Left ventricle myocardium inferior (tissue), 1 donor: ENCODE measurements at regions not wholly inside any gene's neighbourhood (a gene's known extent, or its start where the extent isn't known, plus 50 kb on each side); places are given as distances from the start of the nearest gene placed in this dataset.

Experiments
- DNase-seq: peaks from one replicate; pipeline ENCODE4 v3.0.0-alpha.2; 2020
- H3K27ac ChIP-seq: fragments of 200-600 bp; replicated peaks from 2 replicates; pipeline ENCODE4 v1.8.0; 2021
- H3K27me3 ChIP-seq: fragments of 200-600 bp; 2 replicates; pipeline ENCODE4 v1.8.0; 2021; ENCODE audit warnings: low read depth
- H3K36me3 ChIP-seq: fragments of 200-600 bp; 2 replicates; pipeline ENCODE4 v1.8.0; 2021
- H3K4me1 ChIP-seq: fragments of 200-600 bp; 2 replicates; pipeline ENCODE4 v1.8.0; 2021
- H3K4me3 ChIP-seq: fragments of 200-600 bp; 2 replicates; pipeline ENCODE4 v1.8.0; 2021; ENCODE audit warnings: mild to moderate bottlenecking, moderate library complexity
- H3K9me3 ChIP-seq: fragments of 200-600 bp; replicated peaks from 2 replicates; pipeline ENCODE4 v1.8.0; 2021
- CTCF ChIP-seq: fragments of 200-600 bp; IDR thresholded peaks from 2 replicates; pipeline ENCODE4 v1.8.0; 2021; ENCODE audit warnings: antibody characterized with exemption, mild to moderate bottlenecking, borderline replicate concordance
- intact Hi-C: fragments of 100-400 bp; cut with micrococcal nuclease; formaldehyde crosslinking; loops from one replicate; pipeline ENCODE4 v1.11.0; 2022
- donor health status: DM: no; HTN: yes; CAD: no; lungs with severe emphysema.

GRCh38 chrX:42465821-42466220, 312.1 kb downstream of the PPP1R2C start:
- DNase-seq: no peak
- Histone ChIP-seq H3K4me3 (no peak overlapping the region), H3K4me1 (no peaks in the 10 kb centered on the region), H3K27me3 (no peaks in the 10 kb centered on the region), H3K9me3 (no peaks in the 10 kb centered on the region), H3K27ac (no peak overlapping the region), H3K36me3 (no peaks in the 10 kb centered on the region)
- intact Hi-C loops: no loop called here
- no peak for TF ChIP-seq CTCF

GRCh38 chrX:42463706-42464490, 314.1 kb downstream of the PPP1R2C start:
- H3K36me3 ChIP-seq: no peaks in the 10 kb centered on the region
- no peak overlapping the region for H3K27ac ChIP-seq
- no peaks in the 10 kb centered on the region for H3K9me3 ChIP-seq
- intact Hi-C loops: no loop called here
- no peak for DNase-seq
- no peak overlapping the region for H3K4me3 ChIP-seq
- H3K4me1 ChIP-seq: no peaks in the 10 kb centered on the region
- no peaks in the 10 kb centered on the region for H3K27me3 ChIP-seq
- TF ChIP-seq CTCF: no peak

DNA sequence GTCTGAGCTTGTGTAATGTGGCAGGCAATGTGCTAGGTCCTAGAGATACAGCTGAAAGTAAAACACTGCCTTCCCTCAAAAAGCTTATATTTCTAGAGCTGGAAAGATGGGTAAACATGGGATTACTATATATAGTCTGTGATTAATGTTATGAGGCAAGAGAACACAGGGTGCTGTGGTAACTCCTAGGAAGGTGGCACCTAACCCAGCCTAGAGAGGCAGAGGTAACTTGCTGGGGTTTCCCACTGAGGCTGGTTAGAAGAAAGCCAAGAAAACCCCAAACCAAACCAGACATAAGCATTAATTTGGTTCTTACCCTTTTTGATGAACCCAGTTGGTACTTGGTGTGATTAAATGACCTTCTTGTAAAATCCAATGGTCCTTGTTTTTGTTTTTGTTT, 315.0 kb downstream of the PPP1R2C start:
- no peak for TF ChIP-seq CTCF
- H3K4me1 ChIP-seq: no peaks in the 10 kb centered on the region
- no peaks in the 10 kb centered on the region for H3K9me3 ChIP-seq

GRCh38 chrX:42460706-42461105, 317.3 kb downstream of the PPP1R2C start:
- TF ChIP-seq CTCF: no peak
- Histone ChIP-seq H3K27me3 (no peaks in the 10 kb centered on the region), H3K36me3 (no peaks in the 10 kb centered on the region), H3K4me3 (no peak overlapping the region), H3K4me1 (no peaks in the 10 kb centered on the region), H3K9me3 (no peaks in the 10 kb centered on the region), H3K27ac (no peak overlapping the region)
- intact Hi-C loops: no loop called here
- no peak for DNase-seq

More for the DNA sequence above, 315.0 kb downstream of the PPP1R2C start:
- intact Hi-C loops: no loop called here
- Histone ChIP-seq H3K27me3 (no peaks in the 10 kb centered on the region), H3K36me3 (no peaks in the 10 kb centered on the region), H3K4me3 (no peak overlapping the region), H3K27ac (no peak overlapping the region)
- no peak for DNase-seq

GRCh38 chrX:42459735-42460134, 318.2 kb downstream of the PPP1R2C start:
- intact Hi-C loops: no loop called here
- TF ChIP-seq CTCF: no peak
- H3K4me1 ChIP-seq: no peaks in the 10 kb centered on the region
- no peak overlapping the region for H3K4me3 ChIP-seq
- DNase-seq: no peak
- H3K27ac ChIP-seq: no peak overlapping the region
- no peaks in the 10 kb centered on the region for H3K36me3 ChIP-seq
- no peaks in the 10 kb centered on the region for H3K9me3 ChIP-seq
- no peaks in the 10 kb centered on the region for H3K27me3 ChIP-seq
